CD14-positive monocyte (primary cell): ENCODE measurements at regions not wholly inside any gene's neighbourhood (a gene's known extent, or its start where the extent isn't known, plus 50 kb on each side); places are given as distances from the start of the nearest gene placed in this dataset.

ENCODE experiments used
- DNase-seq, 3 donors: peaks; one replicate each; pipeline ENCODE4 v3.0.0-alpha.2; 2011 to 2022
- H2AFZ ChIP-seq: 2 replicates; pipeline ENCODE4 v1.6.0; 2012; ENCODE audit warnings: mild to moderate bottlenecking, low read depth, low read length, inconsistent platforms; ENCODE audit not compliant: insufficient read depth, poor library complexity, severe bottlenecking
- H3K27ac ChIP-seq, 2 donors: 1 replicate in 1 of 2; 2 replicates in 1 of 2; pipeline ENCODE4 v1.5.1; 2012 to 2013; ENCODE audit warnings: low read length in 2 of 2, control low read depth in 1 of 2, inconsistent platforms in 1 of 2, low read depth in 1 of 2, mild to moderate bottlenecking in 1 of 2
- H3K27me3 ChIP-seq, 2 donors: one replicate each; pipeline versions ENCODE4 v1.6.0 to v1.6.1; 2011 to 2013; ENCODE audit warnings: low read length in 2 of 2; ENCODE audit not compliant: control insufficient read depth in 2 of 2, insufficient read depth in 2 of 2
- H3K36me3 ChIP-seq, 2 donors: replicated peaks in 1 of 2; 1 replicate in 1 of 2; 2 replicates in 1 of 2; pipeline versions ENCODE4 v1.5.1 to v1.6.1; 2012 to 2013; ENCODE audit warnings: low read length in 2 of 2, control low read depth in 1 of 2, inconsistent platforms in 1 of 2, mild to moderate bottlenecking in 1 of 2; ENCODE audit not compliant: insufficient read depth in 2 of 2, control insufficient read depth in 1 of 2
- H3K4me1 ChIP-seq, 2 donors: 1 replicate in 1 of 2; 2 replicates in 1 of 2; pipeline versions ENCODE4 v1.5.1 to v1.6.1; 2012 to 2013; ENCODE audit warnings: low read length in 2 of 2, control low read depth in 1 of 2, inconsistent platforms in 1 of 2, mild to moderate bottlenecking in 1 of 2, moderate library complexity in 1 of 2; ENCODE audit not compliant: insufficient read depth in 2 of 2, control insufficient read depth in 1 of 2
- H3K4me2 ChIP-seq: replicated peaks from 2 replicates; pipeline ENCODE3; 2012; ENCODE audit warnings: low read length, moderate library complexity, mild to moderate bottlenecking; ENCODE audit not compliant: poor library complexity, severe bottlenecking; ENCODE audit errors: extremely low read depth
- H3K4me3 ChIP-seq, 3 experiments: fragments of 200-600 bp in 1 of 3; sonication (generic) in 1 of 3; replicated peaks in 1 of 3; 1 replicate in 2 of 3; 2 replicates in 1 of 3; pipeline ENCODE4 v1.5.1; 2011 to 2013; ENCODE audit warnings: low read length in 3 of 3, mild to moderate bottlenecking in 3 of 3, control low read depth in 2 of 3, low read depth in 2 of 3, inconsistent platforms in 1 of 3, moderate library complexity in 1 of 3
- H3K79me2 ChIP-seq: 2 replicates; pipeline ENCODE4 v1.6.0; 2012; ENCODE audit warnings: mild to moderate bottlenecking, control low read depth, inconsistent platforms, low read length, moderate library complexity; ENCODE audit not compliant: insufficient read depth
- H3K9ac ChIP-seq: 2 replicates; pipeline ENCODE4 v1.6.0; 2017; ENCODE audit warnings: low read length, mild to moderate bottlenecking; ENCODE audit not compliant: insufficient read depth, poor library complexity, severe bottlenecking
- H3K9me3 ChIP-seq, 2 donors: replicated peaks in 1 of 2; 1 replicate in 1 of 2; 2 replicates in 1 of 2; pipeline versions ENCODE4 v1.5.1 to v1.6.1; 2012 to 2013; ENCODE audit warnings: low read length in 2 of 2, control low read depth in 1 of 2; ENCODE audit not compliant: control insufficient read depth in 1 of 2, insufficient read depth in 1 of 2
- H4K20me1 ChIP-seq: 2 replicates; pipeline ENCODE4 v1.6.0; 2012; ENCODE audit warnings: mild to moderate bottlenecking, low read length, control low read depth, moderate library complexity; ENCODE audit not compliant: insufficient read depth
- H3K27ac Mint-ChIP-seq, 7 donors: one replicate each; pipeline ENCODE4 v1.8.0; 2020; ENCODE audit warnings: mild to moderate bottlenecking in 7 of 7, mixed read lengths in 7 of 7, moderate library complexity in 6 of 7, inconsistent platforms in 2 of 7
- H3K27me3 Mint-ChIP-seq, 3 donors: one replicate each; pipeline ENCODE4 v1.8.0; 2021 to 2022; ENCODE audit warnings: low read depth in 3 of 3, mild to moderate bottlenecking in 3 of 3, mixed read lengths in 3 of 3, moderate library complexity in 3 of 3, inconsistent platforms in 1 of 3
- H3K36me3 Mint-ChIP-seq, 2 donors: one replicate each; pipeline ENCODE4 v1.8.0; 2020; ENCODE audit warnings: mixed read lengths in 2 of 2, inconsistent platforms in 1 of 2, mild to moderate bottlenecking in 1 of 2
- H3K4me1 Mint-ChIP-seq: one replicate; pipeline ENCODE4 v1.8.0; 2020; ENCODE audit warnings: mild to moderate bottlenecking, mixed read lengths
- H3K4me3 Mint-ChIP-seq, 2 donors: one replicate each; pipeline ENCODE4 v1.8.0; 2020; ENCODE audit warnings: mild to moderate bottlenecking in 2 of 2, mixed read lengths in 2 of 2, moderate library complexity in 1 of 2
- H3K9me3 Mint-ChIP-seq, 7 donors: one replicate each; pipeline ENCODE4 v1.8.0; 2020 to 2022; ENCODE audit warnings: mixed read lengths in 7 of 7, mild to moderate bottlenecking in 6 of 7, moderate library complexity in 6 of 7, inconsistent platforms in 2 of 7
- CTCF ChIP-seq: fragments of 200-600 bp; IDR thresholded peaks from one replicate; pipeline ENCODE4 v1.8.0; 2022; ENCODE audit warnings: antibody characterized with exemption, mild to moderate bottlenecking
- WGBS: methylation state at CpG from one replicate; pipeline ENCODE4 v1.1.5; 2013; ENCODE audit warnings: missing lambda C conversion rate; ENCODE audit not compliant: insufficient coverage; 5-methylcytosine and 5-hydroxymethylcytosine counted together
- intact Hi-C, 2 donors: fragments of 100-400 bp; cut with micrococcal nuclease; formaldehyde crosslinking; loops; one replicate each; pipeline versions ENCODE4 v1.15.0 to v1.15.1; 2023

- H4K20me1 ChIP-seq = no peaks in the 10 kb centered on the region
- no peaks in the 10 kb centered on the region for H3K36me3 ChIP-seq
- 83% methylated on average over 1 of the region's 7 CpGs for WGBS
- H3K4me3 ChIP-seq = no peak overlapping the region
- H3K9me3 Mint-ChIP-seq = peaks cover 0 to 5% (median 0%) of the 10 kb centered on the region in 7 donors
- H3K27me3 Mint-ChIP-seq = peaks cover 0 to 2% (median 2%) of the 10 kb centered on the region in 3 donors
- H3K36me3 Mint-ChIP-seq = no peaks in the 10 kb centered on the region
- intact Hi-C loops = no loop called here
- H2AFZ ChIP-seq = no peak overlapping the region
- no peak overlapping the region for H3K27ac Mint-ChIP-seq
- TF ChIP-seq CTCF = no peak
- H3K4me3 Mint-ChIP-seq = no peak overlapping the region
- H3K4me1 Mint-ChIP-seq = no peaks in the 10 kb centered on the region
- no peak for DNase-seq
- H3K79me2 ChIP-seq = no peaks in the 10 kb centered on the region
- no peak overlapping the region for H3K9ac ChIP-seq
- no peak overlapping the region for H3K4me2 ChIP-seq
- H3K27ac ChIP-seq = no peak overlapping the region
- no peaks in the 10 kb centered on the region for H3K4me1 ChIP-seq
- no peaks in the 10 kb centered on the region for H3K27me3 ChIP-seq
- no peaks in the 10 kb centered on the region for H3K9me3 ChIP-seq
These were observed 440.7 kb upstream of the AKR1E2 start for GRCh38 chr10:4385231-4385870.

- Mint-ChIP-seq H3K27ac (no peak overlapping the region), H3K4me1 (no peaks in the 10 kb centered on the region), H3K27me3 (peaks cover 0 to 2% (median 2%) of the 10 kb centered on the region in 3 donors), H3K4me3 (no peak overlapping the region), H3K36me3 (no peaks in the 10 kb centered on the region), H3K9me3 (peaks cover 0 to 5% (median 0%) of the 10 kb centered on the region in 7 donors)
- Histone ChIP-seq H3K4me3 (no peak overlapping the region), H3K4me2 (no peak overlapping the region), H3K9ac (no peak overlapping the region), H3K79me2 (no peaks in the 10 kb centered on the region), H3K36me3 (no peaks in the 10 kb centered on the region), H4K20me1 (no peaks in the 10 kb centered on the region), H3K27me3 (no peaks in the 10 kb centered on the region), H3K9me3 (no peaks in the 10 kb centered on the region), H2AFZ (no peak overlapping the region), H3K27ac (no peak overlapping the region), H3K4me1 (no peaks in the 10 kb centered on the region)
- 100% methylated on average over 1 of the region's 4 CpGs for WGBS
- intact Hi-C loops = no loop called here
- no peak for TF ChIP-seq CTCF
- DNase-seq = no peak
These were observed 441.8 kb upstream of the AKR1E2 start for GRCh38 chr10:4384245-4384644.
